PC-3 (cell line): ENCODE measurements at regions not wholly inside any gene's neighbourhood (a gene's known extent, or its start where the extent isn't known, plus 50 kb on each side); places are given as distances from the start of the nearest gene placed in this dataset.

Experiments used
- ATAC-seq: fragments of 200-7000 bp; cut with Tn5 transposase; 2 replicates; pipeline ENCODE4 v1.9.1; 2020; ENCODE audit warnings: mild to moderate bottlenecking, moderate library complexity
- BruUV-seq: library from RNA; stranded (reverse); fragments of 400-500 nt; replicated peaks from 2 replicates; lab custom pipeline; 2021; lab: Mats Ljungman, UMichigan
- CTCF ChIA-PET: fragments of 300-600 bp; sonication (Branson Sonifier 250); formaldehyde crosslinking; loops from one replicate; lab custom pipeline; 2022; ENCODE audit warnings: antibody characterized with exemption; lab: Charles Lee
- POLR2A ChIA-PET: fragments of 300-600 bp; sonication (Branson Sonifier 250); formaldehyde crosslinking; loops from one replicate; lab custom pipeline; 2022; ENCODE audit warnings: antibody characterized with exemption; ENCODE audit not compliant: unreplicated experiment; lab: Charles Lee
- DNase-seq: peaks from one replicate; pipeline ENCODE4 v3.0.0-alpha.2; 2015
- H2AFZ ChIP-seq: fragments of 300-600 bp; sonication (generic); 2 replicates; pipeline ENCODE4 v1.6.0; 2016; ENCODE audit warnings: antibody characterized with exemption, low read length
- H3F3A ChIP-seq: fragments of 300-600 bp; sonication (generic); one replicate; pipeline ENCODE4 v1.6.0; 2017; ENCODE audit warnings: antibody characterized with exemption, low read length, control low read depth, mild to moderate bottlenecking; ENCODE audit not compliant: unreplicated experiment
- H3K27ac ChIP-seq: fragments of 300-600 bp; sonication (generic); 2 replicates; pipeline ENCODE4 v1.5.1; 2016; ENCODE audit warnings: mild to moderate bottlenecking, low read length
- H3K27me3 ChIP-seq: fragments of 300-600 bp; sonication (generic); 2 replicates; pipeline ENCODE4 v1.6.1; 2016; ENCODE audit warnings: low read length, mixed read lengths
- H3K36me3 ChIP-seq: fragments of 300-600 bp; sonication (generic); 2 replicates; pipeline ENCODE4 v1.6.1; 2016; ENCODE audit warnings: low read depth, mixed run types, low read length, mixed read lengths
- H3K4me1 ChIP-seq: fragments of 300-600 bp; sonication (generic); 2 replicates; pipeline ENCODE4 v1.5.1; 2016; ENCODE audit warnings: low read length; ENCODE audit not compliant: insufficient read depth
- H3K4me2 ChIP-seq: fragments of 300-600 bp; sonication (generic); 2 replicates; pipeline ENCODE4 v1.6.0; 2016; ENCODE audit warnings: low read length
- H3K4me3 ChIP-seq: fragments of 300-600 bp; sonication (generic); 2 replicates; pipeline ENCODE4 v1.5.1; 2016; ENCODE audit warnings: mild to moderate bottlenecking, low read length, mixed read lengths
- H3K79me2 ChIP-seq: fragments of 300-600 bp; sonication (generic); 2 replicates; pipeline ENCODE4 v1.6.1; 2017; ENCODE audit warnings: low read length, mixed read lengths
- H3K9ac ChIP-seq: fragments of 300-600 bp; sonication (generic); 2 replicates; pipeline ENCODE4 v1.6.0; 2016; ENCODE audit warnings: mild to moderate bottlenecking, low read length
- H3K9me2 ChIP-seq: fragments of 300-600 bp; sonication (generic); replicated peaks from 2 replicates; pipeline ENCODE4 v1.6.1; 2016; ENCODE audit warnings: mixed run types, low read length, mixed read lengths
- H3K9me3 ChIP-seq: fragments of 300-600 bp; sonication (generic); 2 replicates; pipeline ENCODE4 v1.6.1; 2016; ENCODE audit warnings: low read length, mixed read lengths
- H4K20me1 ChIP-seq: fragments of 300-600 bp; sonication (generic); 2 replicates; pipeline ENCODE4 v1.6.1; 2016; ENCODE audit warnings: low read length, mixed read lengths
- CTCF ChIP-seq: fragments of 300-600 bp; sonication (generic); conservative IDR thresholded peaks from 2 replicates; pipeline ENCODE4 v1.5.1; 2017; ENCODE audit warnings: antibody characterized with exemption, low read depth, mild to moderate bottlenecking, low read length
- EZH2 ChIP-seq: fragments of 300-600 bp; sonication (generic); IDR thresholded peaks from one replicate; pipeline ENCODE4 v1.6.1; 2017; ENCODE audit warnings: antibody characterized with exemption, mild to moderate bottlenecking, low read length; ENCODE audit not compliant: unreplicated experiment
- EZH2phosphoT487 ChIP-seq: fragments of 300-600 bp; sonication (generic); IDR thresholded peaks from 2 replicates; pipeline ENCODE4 v1.6.1; 2018; ENCODE audit warnings: mild to moderate bottlenecking, antibody characterized with exemption, low read length, borderline replicate concordance
- intact Hi-C: fragments of 100-400 bp; cut with micrococcal nuclease; formaldehyde crosslinking; loops from 2 replicates; pipeline ENCODE4 v1.9.0; 2023

- Histone ChIP-seq H3K27me3 (no peaks in the 10 kb centered on the region), H3K27ac (no peak overlapping the region), H3K4me1 (no peaks in the 10 kb centered on the region), H3F3A (no peaks in the 10 kb centered on the region), H3K4me2 (no peak overlapping the region), H3K36me3 (no peaks in the 10 kb centered on the region), H3K4me3 (no peak overlapping the region), H3K9ac (no peak overlapping the region), H3K79me2 (no peaks in the 10 kb centered on the region), H3K9me2 (no peaks in the 10 kb centered on the region), H2AFZ (no peak overlapping the region), H3K9me3 (no peaks in the 10 kb centered on the region), H4K20me1 (no peaks in the 10 kb centered on the region)
- TF ChIP-seq EZH2 (no peak), EZH2phosphoT487 (no peak), CTCF (no peak)
- no peak for DNase-seq
- ATAC-seq = no peak
- CTCF ChIA-PET = no interaction called here
- no TSS peak for BruUV-seq
- intact Hi-C loops = no loop called here
- POLR2A ChIA-PET = no interaction called here
These were observed 1082.6 kb upstream of the LCORL start for GRCh38 chr4:19104176-19104575.

GRCh38 chr4:19095491-19096046, 1074.0 kb upstream of the LCORL start:
- CTCF ChIA-PET = no interaction called here
- Histone ChIP-seq H3K36me3 (no peaks in the 10 kb centered on the region), H3K27ac (no peak overlapping the region), H3K79me2 (no peaks in the 10 kb centered on the region), H3F3A (no peaks in the 10 kb centered on the region), H4K20me1 (no peaks in the 10 kb centered on the region), H3K4me3 (no peak overlapping the region), H3K4me2 (no peak overlapping the region), H3K9me2 (no peaks in the 10 kb centered on the region), H2AFZ (no peak overlapping the region), H3K27me3 (peaks cover 22% of the 10 kb centered on the region; the same call in 1 of the 2 replicates), H3K9me3 (no peaks in the 10 kb centered on the region), H3K9ac (no peak overlapping the region), H3K4me1 (no peaks in the 10 kb centered on the region)
- DNase-seq (no peak), ATAC-seq (no peak)
- intact Hi-C loops = no loop called here
- TF ChIP-seq EZH2phosphoT487 (no peak), EZH2 (no peak), CTCF (no peak)
- no TSS peak for BruUV-seq
- POLR2A ChIA-PET = no interaction called here

GRCh38 chr4:19093951-19094350, 1072.4 kb upstream of the LCORL start:
- Histone ChIP-seq H3K9me3 (no peaks in the 10 kb centered on the region), H3K27me3 (peaks cover 22% of the 10 kb centered on the region; the same call in 1 of the 2 replicates), H3K4me1 (no peaks in the 10 kb centered on the region), H3K9ac (no peak overlapping the region), H4K20me1 (no peaks in the 10 kb centered on the region), H3K27ac (no peak overlapping the region), H3F3A (no peaks in the 10 kb centered on the region), H3K4me2 (no peak overlapping the region), H3K79me2 (no peaks in the 10 kb centered on the region), H3K36me3 (no peaks in the 10 kb centered on the region), H3K9me2 (no peaks in the 10 kb centered on the region), H2AFZ (no peak overlapping the region), H3K4me3 (no peak overlapping the region)
- no peak for ATAC-seq
- no peak for TF ChIP-seq EZH2
- intact Hi-C loops = no loop called here
- no TSS peak for BruUV-seq
- CTCF ChIA-PET = no interaction called here
- POLR2A ChIA-PET = no interaction called here
- DNase-seq = no peak
